MM.1S (cell line): ENCODE measurements at regions not wholly inside any gene's neighbourhood (a gene's known extent, or its start where the extent isn't known, plus 50 kb on each side); places are given as distances from the start of the nearest gene placed in this dataset.

Source experiments
- DNase-seq: peaks from one replicate; pipeline ENCODE4 v3.0.0-alpha.2; 2015
- H2AFZ ChIP-seq: fragments of 300-600 bp; sonication (generic); 2 replicates; pipeline ENCODE4 v1.6.0; 2016; ENCODE audit warnings: antibody characterized with exemption, low read length
- H3F3A ChIP-seq: fragments of 300-600 bp; sonication (generic); 2 replicates; pipeline ENCODE4 v1.6.1; 2016; ENCODE audit warnings: mild to moderate bottlenecking, antibody characterized with exemption, low read length, moderate library complexity, mixed read lengths; ENCODE audit not compliant: insufficient read depth
- H3K27ac ChIP-seq: fragments of 300-600 bp; sonication (generic); 2 replicates; pipeline ENCODE4 v1.5.1; 2016; ENCODE audit warnings: mild to moderate bottlenecking, low read length
- H3K27me3 ChIP-seq: fragments of 300-600 bp; sonication (generic); replicated peaks from 2 replicates; pipeline ENCODE4 v1.6.0; 2016; ENCODE audit warnings: low read length; ENCODE audit not compliant: insufficient read depth
- H3K36me3 ChIP-seq: fragments of 300-600 bp; sonication (generic); replicated peaks from 2 replicates; pipeline ENCODE4 v1.6.1; 2016; ENCODE audit warnings: mild to moderate bottlenecking, low read length, mixed read lengths; ENCODE audit not compliant: insufficient read depth
- H3K4me1 ChIP-seq: fragments of 300-600 bp; sonication (generic); 2 replicates; pipeline ENCODE4 v1.6.1; 2016; ENCODE audit warnings: low read length, mixed read lengths
- H3K4me2 ChIP-seq: fragments of 300-600 bp; sonication (generic); 2 replicates; pipeline ENCODE4 v1.6.0; 2016; ENCODE audit warnings: low read depth, low read length
- H3K4me3 ChIP-seq: fragments of 300-600 bp; sonication (generic); 2 replicates; pipeline ENCODE4 v1.5.1; 2016; ENCODE audit warnings: low read length, mixed read lengths
- H3K79me2 ChIP-seq: fragments of 300-600 bp; sonication (generic); 2 replicates; pipeline ENCODE4 v1.6.1; 2016; ENCODE audit warnings: mixed run types, low read length, mixed read lengths
- H3K9ac ChIP-seq: fragments of 300-600 bp; sonication (generic); 2 replicates; pipeline ENCODE4 v1.6.1; 2016; ENCODE audit warnings: low read length, mixed read lengths
- H3K9me2 ChIP-seq: fragments of 300-600 bp; sonication (generic); replicated peaks from 2 replicates; pipeline ENCODE4 v1.6.1; 2016; ENCODE audit warnings: mild to moderate bottlenecking, low read length, mixed read lengths; ENCODE audit not compliant: insufficient read depth
- H3K9me3 ChIP-seq: fragments of 300-600 bp; sonication (generic); replicated peaks from 2 replicates; pipeline ENCODE4 v1.6.1; 2016; ENCODE audit warnings: mild to moderate bottlenecking, low read length, mixed read lengths; ENCODE audit not compliant: insufficient read depth
- H4K20me1 ChIP-seq: fragments of 300-600 bp; sonication (generic); 2 replicates; pipeline ENCODE4 v1.6.1; 2016; ENCODE audit warnings: mild to moderate bottlenecking, low read length, moderate library complexity, mixed read lengths; ENCODE audit not compliant: insufficient read depth
- CTCF ChIP-seq: fragments of 300-600 bp; sonication (generic); IDR thresholded peaks from 2 replicates; pipeline ENCODE4 v1.5.1; 2016; ENCODE audit warnings: antibody characterized with exemption, low read length, mixed read lengths
- EZH2 ChIP-seq: fragments of 300-600 bp; sonication (generic); optimal IDR thresholded peaks from 2 replicates; pipeline ENCODE3; 2017; ENCODE audit warnings: low read depth, mild to moderate bottlenecking, antibody characterized with exemption, low read length, mixed read lengths
- EZH2phosphoT487 ChIP-seq: fragments of 300-600 bp; sonication (generic); IDR thresholded peaks from 2 replicates; pipeline ENCODE4 v1.6.1; 2018; ENCODE audit warnings: antibody characterized with exemption, low read length

GRCh38 chr6:170232186-170233002, 58.5 kb downstream of the DLL1 start:
- H3K4me3 ChIP-seq: no peak overlapping the region
- H3K9ac ChIP-seq: no peak overlapping the region
- no peaks in the 10 kb centered on the region for H3F3A ChIP-seq
- H3K9me2 ChIP-seq: no peaks in the 10 kb centered on the region
- no peaks in the 10 kb centered on the region; the same call in 1 of the 2 replicates for H3K27me3 ChIP-seq
- no peak overlapping the region for H3K4me2 ChIP-seq
- H3K36me3 ChIP-seq: no peaks in the 10 kb centered on the region
- no peaks in the 10 kb centered on the region for H3K79me2 ChIP-seq
- no peaks in the 10 kb centered on the region for H3K9me3 ChIP-seq
- no peak overlapping the region for H2AFZ ChIP-seq
- no peak overlapping the region for H3K27ac ChIP-seq
- H3K4me1 ChIP-seq: no peaks in the 10 kb centered on the region
- DNase-seq: no peak
- H4K20me1 ChIP-seq: no peaks in the 10 kb centered on the region
- TF ChIP-seq EZH2phosphoT487: no peak
- no peak for TF ChIP-seq EZH2

GRCh38 chr6:170231293-170232185, 59.3 kb downstream of the DLL1 start:
- H3K27me3 ChIP-seq: no peaks in the 10 kb centered on the region; the same call in 1 of the 2 replicates

GRCh38 chr6:170230520-170231292, 60.2 kb downstream of the DLL1 start:
- H2AFZ ChIP-seq: no peak overlapping the region
- no peaks in the 10 kb centered on the region for H4K20me1 ChIP-seq
- H3K9me2 ChIP-seq: no peaks in the 10 kb centered on the region
- H3F3A ChIP-seq: no peaks in the 10 kb centered on the region
- H3K9me3 ChIP-seq: no peaks in the 10 kb centered on the region
- no peak for DNase-seq
- H3K36me3 ChIP-seq: no peaks in the 10 kb centered on the region
- no peak overlapping the region for H3K4me2 ChIP-seq
- no peaks in the 10 kb centered on the region; the same call in 1 of the 2 replicates for H3K27me3 ChIP-seq
- H3K27ac ChIP-seq: no peak overlapping the region
- H3K4me3 ChIP-seq: no peak overlapping the region
- no peaks in the 10 kb centered on the region for H3K79me2 ChIP-seq
- TF ChIP-seq CTCF: no peak
- TF ChIP-seq EZH2: no peak
- TF ChIP-seq EZH2phosphoT487: no peak
- H3K9ac ChIP-seq: no peak overlapping the region
- H3K4me1 ChIP-seq: no peaks in the 10 kb centered on the region

More at GRCh38 chr6:170231293-170232185, 59.3 kb downstream of the DLL1 start:
- H3K4me3 ChIP-seq: no peak overlapping the region
- TF ChIP-seq CTCF: no peak
- no peak for TF ChIP-seq EZH2phosphoT487
- TF ChIP-seq EZH2: no peak
- no peaks in the 10 kb centered on the region for H3K36me3 ChIP-seq
- no peak for DNase-seq
- no peaks in the 10 kb centered on the region for H4K20me1 ChIP-seq
- H3K9me3 ChIP-seq: no peaks in the 10 kb centered on the region
- H3K9ac ChIP-seq: no peak overlapping the region
- no peaks in the 10 kb centered on the region for H3K9me2 ChIP-seq
- H2AFZ ChIP-seq: no peak overlapping the region
- no peaks in the 10 kb centered on the region for H3K4me1 ChIP-seq
- no peaks in the 10 kb centered on the region for H3K79me2 ChIP-seq
- no peaks in the 10 kb centered on the region for H3F3A ChIP-seq
- H3K4me2 ChIP-seq: no peak overlapping the region
- H3K27ac ChIP-seq: no peak overlapping the region
